GM12872 (cell line): ENCODE measurements at regions not wholly inside any gene's neighbourhood (a gene's known extent, or its start where the extent isn't known, plus 50 kb on each side); places are given as distances from the start of the nearest gene placed in this dataset.

Experiments used
- TF ChIP-seq, protein P1 (sequence below): IDR thresholded peaks from 3 replicates; pipeline ENCODE4 v1.5.1; 2011; ENCODE audit warnings: low read depth, mild to moderate bottlenecking, low read length, moderate library complexity; ENCODE audit not compliant: insufficient read depth

DNA sequence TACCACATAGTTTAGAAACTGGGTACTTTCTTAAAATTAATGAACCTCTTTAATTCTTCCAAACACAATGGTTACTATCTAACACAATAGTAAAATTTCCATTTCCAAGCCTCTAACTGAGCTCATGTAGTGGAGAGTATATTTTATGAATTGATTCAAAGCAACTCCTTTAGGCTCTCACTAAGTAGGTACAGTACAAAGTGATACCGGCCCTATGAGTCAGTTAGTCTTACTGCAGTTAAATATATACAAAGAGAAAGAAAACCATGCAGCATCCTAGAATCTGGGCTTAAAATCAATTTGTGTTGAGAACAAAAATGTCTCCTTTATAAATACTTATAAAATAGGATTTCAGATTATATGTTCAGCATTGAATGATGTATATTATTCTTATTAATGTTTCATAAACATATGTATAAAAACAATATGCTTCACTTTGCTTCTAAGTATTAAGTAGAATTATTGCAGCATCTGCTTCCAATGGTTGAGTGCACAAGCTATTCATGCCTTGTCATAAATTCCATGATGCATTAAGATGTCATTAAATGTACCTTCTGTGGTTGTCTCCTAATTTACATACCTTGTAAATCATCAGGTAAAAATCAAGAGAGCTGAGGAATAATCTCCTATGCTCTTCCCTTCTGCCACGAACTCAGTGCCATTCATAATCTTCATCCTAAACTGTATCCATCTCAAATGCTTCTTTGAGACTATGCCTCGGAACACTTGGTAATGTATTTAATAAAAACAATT is 1037.8 kb downstream of the STPG2 start:
- TF ChIP-seq, protein P1, sequence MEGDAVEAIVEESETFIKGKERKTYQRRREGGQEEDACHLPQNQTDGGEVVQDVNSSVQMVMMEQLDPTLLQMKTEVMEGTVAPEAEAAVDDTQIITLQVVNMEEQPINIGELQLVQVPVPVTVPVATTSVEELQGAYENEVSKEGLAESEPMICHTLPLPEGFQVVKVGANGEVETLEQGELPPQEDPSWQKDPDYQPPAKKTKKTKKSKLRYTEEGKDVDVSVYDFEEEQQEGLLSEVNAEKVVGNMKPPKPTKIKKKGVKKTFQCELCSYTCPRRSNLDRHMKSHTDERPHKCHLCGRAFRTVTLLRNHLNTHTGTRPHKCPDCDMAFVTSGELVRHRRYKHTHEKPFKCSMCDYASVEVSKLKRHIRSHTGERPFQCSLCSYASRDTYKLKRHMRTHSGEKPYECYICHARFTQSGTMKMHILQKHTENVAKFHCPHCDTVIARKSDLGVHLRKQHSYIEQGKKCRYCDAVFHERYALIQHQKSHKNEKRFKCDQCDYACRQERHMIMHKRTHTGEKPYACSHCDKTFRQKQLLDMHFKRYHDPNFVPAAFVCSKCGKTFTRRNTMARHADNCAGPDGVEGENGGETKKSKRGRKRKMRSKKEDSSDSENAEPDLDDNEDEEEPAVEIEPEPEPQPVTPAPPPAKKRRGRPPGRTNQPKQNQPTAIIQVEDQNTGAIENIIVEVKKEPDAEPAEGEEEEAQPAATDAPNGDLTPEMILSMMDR = no peak

DNA sequence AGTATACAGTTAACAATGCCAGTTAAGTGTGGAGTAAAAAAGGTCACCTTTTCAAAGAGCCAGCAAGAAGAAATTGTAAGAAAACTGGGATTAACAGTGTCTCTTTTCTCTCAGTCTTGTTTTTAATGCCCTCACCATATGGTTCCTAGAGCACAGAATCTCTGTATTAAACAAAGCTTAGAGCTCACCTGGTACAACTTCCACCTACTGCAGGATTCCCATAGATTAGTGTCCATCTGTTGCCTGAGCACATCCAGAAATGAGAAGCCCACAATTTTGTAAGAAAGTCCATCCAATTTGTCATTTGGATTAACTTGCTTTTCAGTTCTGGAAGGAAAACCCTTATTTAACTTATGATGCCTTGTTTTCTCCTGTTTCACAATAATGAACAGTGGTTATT is 1037.1 kb downstream of the STPG2 start:
- TF ChIP-seq, protein P1 = no peak

DNA sequence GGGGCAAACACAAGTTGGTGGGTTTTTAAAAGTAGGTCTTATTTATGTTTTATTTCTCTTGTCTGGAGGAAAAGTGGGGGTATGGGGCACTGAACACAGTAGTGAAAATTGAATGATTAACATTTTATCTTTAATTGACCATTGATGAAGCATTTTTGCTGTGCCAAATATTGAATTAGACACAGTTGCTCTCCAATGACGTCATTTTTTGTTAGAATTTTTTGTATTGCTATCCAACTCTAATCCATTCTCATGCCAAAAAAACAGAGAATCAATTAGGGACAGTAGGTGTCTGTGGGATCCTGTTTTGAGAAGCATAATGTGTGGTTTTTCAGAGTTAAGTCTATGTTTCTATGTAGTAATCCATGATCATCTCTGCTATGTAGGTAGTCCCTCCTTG is 1032.8 kb downstream of the STPG2 start:
- TF ChIP-seq, protein P1 = no peak

DNA sequence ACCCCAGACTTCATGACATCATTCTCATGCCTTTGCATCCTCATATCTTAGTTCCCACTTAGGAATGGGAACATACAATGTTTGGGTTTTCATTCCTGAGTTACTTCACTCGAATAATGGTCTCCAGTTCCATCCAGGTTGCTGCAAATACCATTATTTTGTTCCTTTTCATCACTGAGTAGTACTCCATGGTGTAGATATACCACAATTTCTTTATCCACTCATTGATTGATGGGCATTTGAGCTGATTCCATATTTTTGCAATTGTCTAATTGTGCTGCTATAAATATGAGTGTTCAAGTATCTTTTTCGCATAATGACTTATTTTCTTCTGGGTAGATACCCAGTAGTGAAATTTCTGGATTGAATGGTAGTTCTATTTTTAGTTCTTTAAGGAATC is 1026.8 kb downstream of the STPG2 start:
- TF ChIP-seq, protein P1 = no peak

DNA sequence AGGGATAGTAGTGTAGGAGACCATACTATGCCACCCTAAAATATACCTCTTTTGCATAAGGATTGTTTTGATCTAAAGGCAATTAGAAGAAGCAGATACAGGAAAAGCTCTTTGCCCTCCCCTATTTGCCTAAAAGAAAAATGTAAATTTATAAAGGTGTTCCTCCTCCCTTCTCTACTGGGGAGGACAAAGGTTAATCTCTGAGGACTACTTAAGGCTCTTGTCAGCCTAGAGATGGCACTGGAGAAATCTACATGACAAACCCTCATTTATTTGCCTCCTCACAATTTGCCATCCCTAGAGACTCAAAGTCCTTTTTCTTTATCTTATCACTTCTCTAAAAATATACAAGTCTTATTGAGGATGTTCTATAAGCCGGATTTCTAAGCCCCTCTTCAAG is 1021.8 kb downstream of the STPG2 start:
- TF ChIP-seq, protein P1 = no peak

DNA sequence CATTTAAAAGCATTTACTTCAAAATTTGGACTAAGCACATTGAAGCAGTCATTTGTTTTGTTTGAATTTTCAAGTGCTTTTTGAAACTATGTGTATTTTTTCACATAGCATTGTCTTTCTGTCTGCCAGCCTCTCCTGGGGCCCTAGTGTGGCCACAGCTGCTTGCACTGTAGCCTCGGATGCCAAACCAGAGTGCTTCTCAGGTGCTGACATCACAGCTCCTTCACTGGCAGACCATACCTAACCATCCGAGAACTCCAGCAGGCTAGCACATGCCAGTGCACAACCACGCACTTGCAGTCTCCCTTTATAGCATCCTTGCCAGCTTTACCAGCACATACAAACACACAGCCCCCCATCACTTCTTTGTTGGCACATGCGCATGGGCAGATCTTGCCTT is 1019.7 kb downstream of the STPG2 start:
- TF ChIP-seq, protein P1 = no peak

DNA sequence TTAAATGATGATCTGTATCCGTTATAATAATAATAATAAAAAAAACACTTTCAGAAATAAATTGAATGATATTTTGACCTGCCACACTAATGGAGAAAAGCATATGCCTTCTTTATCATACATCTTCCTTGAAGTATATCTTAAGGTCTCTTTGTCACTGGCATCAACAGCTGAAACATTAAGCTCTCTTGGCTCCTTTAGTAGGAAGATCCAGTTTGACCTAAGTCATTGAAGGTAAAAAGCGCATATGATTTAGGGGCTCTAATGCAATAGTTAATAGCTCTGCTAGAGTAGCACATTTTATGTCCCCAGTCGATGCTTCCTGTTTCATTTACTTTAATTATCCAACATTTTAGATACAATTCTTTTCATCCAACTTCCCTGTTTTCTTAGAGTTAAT is 1010.8 kb downstream of the STPG2 start:
- TF ChIP-seq, protein P1 = no peak
